HEK293 (cell line): ENCODE measurements at regions not wholly inside any gene's neighbourhood (a gene's known extent, or its start where the extent isn't known, plus 50 kb on each side); places are given as distances from the start of the nearest gene placed in this dataset.

ENCODE experiments used
- CTCF ChIA-PET: fragments of 350-600 bp; formaldehyde crosslinking; extraction: SDS; loops from one replicate; lab custom pipeline; 2021; ENCODE audit warnings: antibody characterized with exemption; lab: Yijun Ruan, JAX
- POLR2A ChIA-PET: fragments of 300-600 bp; formaldehyde crosslinking; extraction: SDS; loops from one replicate; lab custom pipeline; 2020; ENCODE audit warnings: antibody characterized with exemption, inconsistent platforms; lab: Yijun Ruan, JAX
- H3K27ac ChIP-seq: fragments of 200-500 bp; sonication (Bioruptor generic); 2 replicates; pipeline ENCODE4 v1.5.1; 2014; ENCODE audit warnings: low read depth, low read length, control low read depth, inconsistent platforms; ENCODE audit errors: extremely low read depth
- H3K36me3 ChIP-seq, 2 experiments: fragments of 200-500 bp in 1 of 2; sonication (Bioruptor generic) in 1 of 2; 1 replicate in 1 of 2; 2 replicates in 1 of 2; pipeline ENCODE4 v1.5.1; 2014 to 2017; ENCODE audit warnings: inconsistent platforms in 2 of 2, low read length in 2 of 2; ENCODE audit not compliant: control insufficient read depth in 2 of 2, insufficient read depth in 1 of 2
- H3K4me1 ChIP-seq: fragments of 200-500 bp; sonication (Bioruptor generic); 2 replicates; pipeline ENCODE4 v1.5.1; 2014; ENCODE audit warnings: mild to moderate bottlenecking, low read length, inconsistent platforms; ENCODE audit not compliant: control insufficient read depth, insufficient read depth
- H3K4me3 ChIP-seq: 2 replicates; pipeline ENCODE4 v1.5.1; 2011; ENCODE audit warnings: low read depth, mild to moderate bottlenecking, control low read depth, low read length, moderate library complexity
- H3K9me3 ChIP-seq: fragments of 200-500 bp; sonication (Bioruptor generic); 2 replicates; pipeline ENCODE4 v1.5.1; 2014; ENCODE audit warnings: low read depth, low read length, inconsistent platforms; ENCODE audit not compliant: control insufficient read depth, insufficient read depth
- BCL6B ChIP-seq: fragments of 450-650 bp; formaldehyde crosslinking; IDR thresholded peaks from 2 replicates; pipeline ENCODE4 v1.5.1; 2017; ENCODE audit warnings: missing biosample characterization, missing genetic modification characterization
- CTCF ChIP-seq: fragments of 450-650 bp; formaldehyde crosslinking; IDR thresholded peaks from 2 replicates; pipeline ENCODE4 v1.5.1; 2016; ENCODE audit warnings: missing biosample characterization, missing genetic modification characterization
- FEZF1 ChIP-seq: fragments of 450-650 bp; formaldehyde crosslinking; IDR thresholded peaks from 2 replicates; pipeline ENCODE4 v1.5.1; 2016; ENCODE audit warnings: missing biosample characterization, missing genetic modification characterization
- PATZ1 ChIP-seq: fragments of 450-650 bp; formaldehyde crosslinking; IDR thresholded peaks from 2 replicates; pipeline ENCODE4 v1.5.1; 2016; ENCODE audit warnings: missing biosample characterization, missing genetic modification characterization
- RBAK ChIP-seq: fragments of 450-650 bp; formaldehyde crosslinking; IDR thresholded peaks from 2 replicates; pipeline ENCODE4 v1.5.1; 2016; ENCODE audit warnings: missing biosample characterization, missing genetic modification characterization
- TCF7L2 ChIP-seq: IDR thresholded peaks from 2 replicates; pipeline ENCODE4 v1.6.1; 2011; ENCODE audit warnings: low read depth, mild to moderate bottlenecking, inconsistent platforms, low read length, moderate library complexity, borderline replicate concordance
- ZBTB1 ChIP-seq: fragments of 450-650 bp; formaldehyde crosslinking; IDR thresholded peaks from 2 replicates; pipeline ENCODE4 v1.5.1; 2016; ENCODE audit warnings: missing biosample characterization, missing genetic modification characterization
- ZBTB17 ChIP-seq: fragments of 450-650 bp; formaldehyde crosslinking; IDR thresholded peaks from 2 replicates; pipeline ENCODE4 v1.5.1; 2016; ENCODE audit warnings: missing biosample characterization, missing genetic modification characterization
- ZBTB8A ChIP-seq: fragments of 450-650 bp; formaldehyde crosslinking; IDR thresholded peaks from 2 replicates; pipeline ENCODE4 v1.5.1; 2016; ENCODE audit warnings: missing biosample characterization, missing genetic modification characterization
- ZNF140 ChIP-seq: fragments of 450-650 bp; formaldehyde crosslinking; IDR thresholded peaks from 2 replicates; pipeline ENCODE4 v1.5.1; 2016; ENCODE audit warnings: missing biosample characterization, missing genetic modification characterization
- ZNF169 ChIP-seq: fragments of 450-650 bp; formaldehyde crosslinking; IDR thresholded peaks from 2 replicates; pipeline ENCODE4 v1.5.1; 2016; ENCODE audit warnings: missing biosample characterization, missing genetic modification characterization
- ZNF175 ChIP-seq: fragments of 450-650 bp; formaldehyde crosslinking; IDR thresholded peaks from 2 replicates; pipeline ENCODE4 v1.5.1; 2016; ENCODE audit warnings: missing biosample characterization, missing genetic modification characterization
- ZNF202 ChIP-seq: fragments of 450-650 bp; formaldehyde crosslinking; IDR thresholded peaks from 2 replicates; pipeline ENCODE4 v1.5.1; 2016; ENCODE audit warnings: missing biosample characterization, missing genetic modification characterization, borderline replicate concordance
- ZNF266 ChIP-seq: fragments of 450-650 bp; formaldehyde crosslinking; IDR thresholded peaks from 2 replicates; pipeline ENCODE4 v1.5.1; 2016; ENCODE audit warnings: missing biosample characterization, missing genetic modification characterization, low read depth
- ZNF292 ChIP-seq: fragments of 450-650 bp; formaldehyde crosslinking; IDR thresholded peaks from 2 replicates; pipeline ENCODE4 v1.5.1; 2016; ENCODE audit warnings: low read depth, missing biosample characterization, missing genetic modification characterization, borderline replicate concordance
- ZNF335 ChIP-seq: fragments of 450-650 bp; formaldehyde crosslinking; conservative IDR thresholded peaks from 2 replicates; pipeline ENCODE4 v1.5.1; 2016; ENCODE audit warnings: missing biosample characterization, missing genetic modification characterization
- ZNF354C ChIP-seq: fragments of 450-650 bp; formaldehyde crosslinking; IDR thresholded peaks from 2 replicates; pipeline ENCODE4 v1.5.1; 2016; ENCODE audit warnings: missing biosample characterization, missing genetic modification characterization, low read depth, borderline replicate concordance
- ZNF391 ChIP-seq: fragments of 450-650 bp; formaldehyde crosslinking; IDR thresholded peaks from 2 replicates; pipeline ENCODE4 v1.5.1; 2016; ENCODE audit warnings: low read depth, missing biosample characterization, missing genetic modification characterization, borderline replicate concordance
- ZNF521 ChIP-seq: fragments of 450-650 bp; formaldehyde crosslinking; IDR thresholded peaks from 2 replicates; pipeline ENCODE4 v1.5.1; 2017; ENCODE audit warnings: missing biosample characterization, mild to moderate bottlenecking, missing genetic modification characterization
- ZNF560 ChIP-seq: fragments of 450-650 bp; formaldehyde crosslinking; IDR thresholded peaks from 2 replicates; pipeline ENCODE4 v1.5.1; 2017; ENCODE audit warnings: missing biosample characterization, missing genetic modification characterization, borderline replicate concordance
- ZNF596 ChIP-seq: fragments of 450-650 bp; IDR thresholded peaks from 2 replicates; pipeline ENCODE4 v1.5.0; 2018; ENCODE audit warnings: missing biosample characterization, mild to moderate bottlenecking, missing genetic modification characterization, moderate library complexity
- ZNF629 ChIP-seq: fragments of 450-650 bp; formaldehyde crosslinking; IDR thresholded peaks from 2 replicates; pipeline ENCODE4 v1.5.1; 2017; ENCODE audit warnings: missing biosample characterization, missing genetic modification characterization
- ZNF639 ChIP-seq: fragments of 450-650 bp; formaldehyde crosslinking; IDR thresholded peaks from 2 replicates; pipeline ENCODE4 v1.5.1; 2016; ENCODE audit warnings: missing biosample characterization, missing genetic modification characterization
- ZNF654 ChIP-seq: fragments of 450-650 bp; formaldehyde crosslinking; IDR thresholded peaks from 2 replicates; pipeline ENCODE4 v1.5.1; 2016; ENCODE audit warnings: low read depth, missing biosample characterization, missing genetic modification characterization
- ZNF664 ChIP-seq: fragments of 450-650 bp; formaldehyde crosslinking; IDR thresholded peaks from 2 replicates; pipeline ENCODE4 v1.5.1; 2016; ENCODE audit warnings: missing biosample characterization, missing genetic modification characterization
- ZNF747 ChIP-seq: fragments of 450-650 bp; formaldehyde crosslinking; IDR thresholded peaks from 2 replicates; pipeline ENCODE4 v1.5.1; 2016; ENCODE audit warnings: missing biosample characterization, missing genetic modification characterization
- ZSCAN16 ChIP-seq: fragments of 450-650 bp; formaldehyde crosslinking; IDR thresholded peaks from 2 replicates; pipeline ENCODE4 v1.5.1; 2016; ENCODE audit warnings: missing biosample characterization, missing genetic modification characterization
- ZSCAN23 ChIP-seq: fragments of 450-650 bp; formaldehyde crosslinking; IDR thresholded peaks from 2 replicates; pipeline ENCODE4 v1.5.1; 2016; ENCODE audit warnings: missing biosample characterization, missing genetic modification characterization

- TF ChIP-seq ZNF354C = no peak
These were observed 564.5 kb upstream of the ISX start (continued) for GRCh38 chr22:34501366-34501965.

GRCh38 chr22:34502821-34503220 is 563.1 kb upstream of the ISX start:
- Histone ChIP-seq H3K27ac (no peak overlapping the region), H3K36me3 (no peaks in the 10 kb centered on the region), H3K9me3 (no peaks in the 10 kb centered on the region), H3K4me3 (no peak overlapping the region), H3K4me1 (no peaks in the 10 kb centered on the region)
- POLR2A ChIA-PET = no interaction called here
- TF ChIP-seq ZNF560 (no peak), ZBTB1 (tag by site-specific recombination) (no peak), ZNF521 (tag by site-specific recombination) (no peak), ZNF639 (tag by site-specific recombination) (no peak), ZNF175 (tag by site-specific recombination) (no peak), ZBTB17 (tag by site-specific recombination) (no peak), ZNF169 (tag by site-specific recombination) (no peak), TCF7L2 (no peak), ZNF391 (no peak)
- CTCF ChIA-PET = no interaction called here

GRCh38 chr22:34508797-34509196 is 557.2 kb upstream of the ISX start:
- ChIA-PET CTCF (no interaction called here), POLR2A (no interaction called here)
- Histone ChIP-seq H3K4me3 (no peak overlapping the region), H3K9me3 (no peaks in the 10 kb centered on the region), H3K36me3 (no peaks in the 10 kb centered on the region), H3K4me1 (no peaks in the 10 kb centered on the region), H3K27ac (no peak overlapping the region)
- TF ChIP-seq ZNF202 (tag by site-specific recombination) (no peak), ZNF596 (tag by site-specific recombination) (no peak), ZNF335 (tag by site-specific recombination) (no peak), FEZF1 (no peak), ZSCAN23 (tag by site-specific recombination) (no peak), ZNF747 (tag by site-specific recombination) (no peak), ZNF664 (tag by site-specific recombination) (no peak), ZNF266 (tag by site-specific recombination) (no peak), BCL6B (tag by site-specific recombination) (no peak), ZSCAN16 (no peak), ZNF292 (tag by site-specific recombination) (no peak), ZBTB8A (tag by site-specific recombination) (no peak), PATZ1 (tag by site-specific recombination) (no peak), ZNF654 (no peak), ZNF140 (no peak), ZBTB17 (tag by site-specific recombination) (no peak), RBAK (tag by site-specific recombination) (no peak), ZNF629 (no peak), CTCF (tag by site-specific recombination) (no peak)
